ENCODE measurements at regions not wholly inside any gene's neighbourhood (a gene's known extent, or its start where the extent isn't known, plus 50 kb on each side); places are given as distances from the start of the nearest gene placed in this dataset.

GRCh38 chr6:56345376-56345995 lies 98.1 kb upstream of the COL21A1 start:
- H3K27me3 Mint-ChIP-seq = peaks cover 9% of the 10 kb centered on the region
- H3K4me3 Mint-ChIP-seq = no peak overlapping the region
- H3K27ac Mint-ChIP-seq = no peak overlapping the region
- no peak for ATAC-seq
- no peaks in the 10 kb centered on the region for H3K36me3 Mint-ChIP-seq (ENCODE audit: low read depth)
- H3K9me3 Mint-ChIP-seq = no peaks in the 10 kb centered on the region
- DNase-seq = no peak
- H3K4me1 Mint-ChIP-seq = no peaks in the 10 kb centered on the region

- no peaks in the 10 kb centered on the region for H3K9me3 Mint-ChIP-seq
- no peaks in the 10 kb centered on the region for H3K4me1 Mint-ChIP-seq
- no peaks in the 10 kb centered on the region for H3K36me3 Mint-ChIP-seq (ENCODE audit: low read depth)
- H3K27me3 Mint-ChIP-seq = peaks cover 9% of the 10 kb centered on the region
- no peak overlapping the region for H3K4me3 Mint-ChIP-seq
- DNase-seq (no peak), ATAC-seq (no peak)
- no peak overlapping the region for H3K27ac Mint-ChIP-seq
These were observed 95.9 kb upstream of the COL21A1 start for GRCh38 chr6:56343295-56343694.

- Mint-ChIP-seq H3K4me1 (no peaks in the 10 kb centered on the region), H3K9me3 (no peaks in the 10 kb centered on the region), H3K4me3 (no peak overlapping the region), H3K27me3 (peaks cover 2% of the 10 kb centered on the region), H3K36me3 (ENCODE audit: low read depth) (no peaks in the 10 kb centered on the region), H3K27ac (no peak overlapping the region)
- DNase-seq (no peak), ATAC-seq (no peak)
These were observed 92.1 kb upstream of the COL21A1 start for GRCh38 chr6:56339524-56339923.

- Mint-ChIP-seq H3K36me3 (ENCODE audit: low read depth) (no peaks in the 10 kb centered on the region), H3K27ac (no peak overlapping the region), H3K9me3 (no peaks in the 10 kb centered on the region), H3K4me1 (no peaks in the 10 kb centered on the region), H3K27me3 (peaks cover 4% of the 10 kb centered on the region), H3K4me3 (no peak overlapping the region)
- no peak for ATAC-seq
- no peak for DNase-seq
These were observed 88.3 kb upstream of the COL21A1 start for GRCh38 chr6:56335726-56336125.

- Mint-ChIP-seq H3K4me1 (no peaks in the 10 kb centered on the region), H3K9me3 (no peaks in the 10 kb centered on the region), H3K27ac (no peak overlapping the region), H3K27me3 (peaks cover 2% of the 10 kb centered on the region), H3K4me3 (no peak overlapping the region), H3K36me3 (ENCODE audit: low read depth) (no peaks in the 10 kb centered on the region)
- DNase-seq = no peak
- no peak for ATAC-seq
These were observed 87.6 kb upstream of the COL21A1 start for GRCh38 chr6:56334937-56335336.

GRCh38 chr6:56329271-56330050 lies 82.1 kb upstream of the COL21A1 start:
- no peaks in the 10 kb centered on the region for H3K9me3 Mint-ChIP-seq
- no peak overlapping the region for H3K4me3 Mint-ChIP-seq
- DNase-seq (no peak), ATAC-seq (no peak)
- H3K36me3 Mint-ChIP-seq (ENCODE audit: low read depth) = no peaks in the 10 kb centered on the region
- no peak overlapping the region for H3K27ac Mint-ChIP-seq
- no peaks in the 10 kb centered on the region for H3K4me1 Mint-ChIP-seq
- peaks cover 3% of the 10 kb centered on the region for H3K27me3 Mint-ChIP-seq

GRCh38 chr6:56328728-56329090 lies 81.3 kb upstream of the COL21A1 start:
- H3K36me3 Mint-ChIP-seq (ENCODE audit: low read depth) = no peaks in the 10 kb centered on the region
- no peaks in the 10 kb centered on the region for H3K4me1 Mint-ChIP-seq
- no peaks in the 10 kb centered on the region for H3K9me3 Mint-ChIP-seq
- H3K4me3 Mint-ChIP-seq = no peak overlapping the region
- peaks cover 3% of the 10 kb centered on the region for H3K27me3 Mint-ChIP-seq
- DNase-seq (no peak), ATAC-seq (no peak)
- no peak overlapping the region for H3K27ac Mint-ChIP-seq

GRCh38 chr6:56327946-56328727 lies 80.8 kb upstream of the COL21A1 start:
- H3K9me3 Mint-ChIP-seq = no peaks in the 10 kb centered on the region
- no peaks in the 10 kb centered on the region for H3K36me3 Mint-ChIP-seq (ENCODE audit: low read depth)
- ATAC-seq = no peak
- peaks cover 3% of the 10 kb centered on the region for H3K27me3 Mint-ChIP-seq
- no peak overlapping the region for H3K4me3 Mint-ChIP-seq
- no peak for DNase-seq
- no peak overlapping the region for H3K27ac Mint-ChIP-seq
- no peaks in the 10 kb centered on the region for H3K4me1 Mint-ChIP-seq

- Mint-ChIP-seq H3K9me3 (no peaks in the 10 kb centered on the region), H3K27me3 (peaks cover 4% of the 10 kb centered on the region), H3K4me1 (no peaks in the 10 kb centered on the region), H3K4me3 (no peak overlapping the region), H3K27ac (no peak overlapping the region), H3K36me3 (ENCODE audit: low read depth) (no peaks in the 10 kb centered on the region)
- ATAC-seq (no peak), DNase-seq (no peak)
These were observed 77.0 kb upstream of the COL21A1 start for GRCh38 chr6:56324396-56324795.

- H3K4me1 Mint-ChIP-seq = no peaks in the 10 kb centered on the region
- no peak for ATAC-seq
- H3K9me3 Mint-ChIP-seq = no peaks in the 10 kb centered on the region
- H3K36me3 Mint-ChIP-seq (ENCODE audit: low read depth) = no peaks in the 10 kb centered on the region
- H3K4me3 Mint-ChIP-seq = no peak overlapping the region
- no peak for DNase-seq
- H3K27ac Mint-ChIP-seq = no peak overlapping the region
- H3K27me3 Mint-ChIP-seq = peaks cover 3% of the 10 kb centered on the region
These were observed 71.5 kb upstream of the COL21A1 start for GRCh38 chr6:56318851-56319250.

GRCh38 chr6:56314683-56315523 lies 67.5 kb upstream of the COL21A1 start:
- ATAC-seq = no peak
- Mint-ChIP-seq H3K36me3 (ENCODE audit: low read depth) (no peaks in the 10 kb centered on the region), H3K4me3 (no peak overlapping the region), H3K4me1 (no peaks in the 10 kb centered on the region), H3K27me3 (no peaks in the 10 kb centered on the region), H3K9me3 (no peaks in the 10 kb centered on the region), H3K27ac (no peak overlapping the region)
- DNase-seq = no peak

- Mint-ChIP-seq H3K4me1 (no peaks in the 10 kb centered on the region), H3K27ac (no peak overlapping the region), H3K4me3 (no peak overlapping the region), H3K27me3 (peaks cover 2% of the 10 kb centered on the region), H3K36me3 (ENCODE audit: low read depth) (no peaks in the 10 kb centered on the region), H3K9me3 (no peaks in the 10 kb centered on the region)
- DNase-seq = no peak
- ATAC-seq = no peak
These were observed 64.4 kb upstream of the COL21A1 start for GRCh38 chr6:56311533-56312448.

- no peaks in the 10 kb centered on the region for H3K9me3 Mint-ChIP-seq
- H3K36me3 Mint-ChIP-seq (ENCODE audit: low read depth) = no peaks in the 10 kb centered on the region
- H3K27me3 Mint-ChIP-seq = peaks cover 2% of the 10 kb centered on the region
- H3K4me1 Mint-ChIP-seq = no peaks in the 10 kb centered on the region
- no peak for DNase-seq
- H3K4me3 Mint-ChIP-seq = no peak overlapping the region
- no peak for ATAC-seq
- H3K27ac Mint-ChIP-seq = no peak overlapping the region
These were observed 63.7 kb upstream of the COL21A1 start for GRCh38 chr6:56311061-56311460.
